Fibroblast of skin of scalp (primary cell): ENCODE measurements at regions not wholly inside any gene's neighbourhood (a gene's known extent, or its start where the extent isn't known, plus 50 kb on each side); places are given as distances from the start of the nearest gene placed in this dataset.
"Not testable (repeated sequence)": the region's sequence is repeated elsewhere in the genome, so short reads cannot be mapped to it uniquely, and the experiment has no call there.

Experiments used
- DNase-seq: peaks from one replicate; pipeline ENCODE4 v3.0.0-alpha.2; 2013

GRCh38 chr11:98770046-98770445, 250.7 kb upstream of the CNTN5 start:
- DNase-seq = not testable (repeated sequence)

- no peak for DNase-seq
These were observed 249.0 kb upstream of the CNTN5 start for GRCh38 chr11:98771791-98772190.

DNA sequence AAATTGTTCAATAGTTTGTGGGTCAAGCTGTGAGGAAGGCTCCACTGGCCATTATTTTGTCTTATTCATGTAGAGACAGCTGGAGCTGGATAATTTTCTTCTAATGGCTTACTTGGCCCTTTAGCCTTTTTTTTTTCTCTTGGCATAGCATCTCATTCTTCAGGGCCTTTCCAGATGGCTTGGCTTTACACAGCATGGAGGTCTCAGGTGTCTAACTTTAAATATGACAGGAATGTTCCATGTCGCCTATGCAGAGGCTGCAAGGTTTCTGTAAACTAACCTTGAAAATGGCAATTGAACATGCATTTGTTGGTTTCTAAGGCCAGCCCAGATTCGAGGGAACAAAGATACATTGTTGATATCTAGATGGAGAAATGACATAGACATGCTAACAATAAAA, 247.9 kb upstream of the CNTN5 start:
- no peak for DNase-seq

DNA sequence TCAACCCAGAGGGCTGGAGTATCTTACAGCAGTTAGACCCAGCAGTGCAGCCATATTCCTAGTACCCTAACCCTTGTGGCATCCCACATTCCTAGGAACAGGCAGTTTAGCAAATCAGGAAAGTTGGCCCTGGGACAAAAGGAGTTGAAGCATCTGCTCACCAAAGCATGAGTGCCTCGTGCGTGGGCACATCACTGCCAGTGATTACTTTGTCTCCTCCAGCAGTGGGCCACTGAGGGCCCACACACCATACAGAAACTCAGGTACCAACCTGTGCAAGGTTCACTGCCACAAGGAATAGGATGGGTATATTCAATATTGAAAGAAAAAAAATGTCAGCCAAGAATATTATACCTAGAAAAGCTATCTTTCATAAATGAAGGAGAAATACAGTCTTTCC, 227.5 kb upstream of the CNTN5 start:
- no peak for DNase-seq

DNA sequence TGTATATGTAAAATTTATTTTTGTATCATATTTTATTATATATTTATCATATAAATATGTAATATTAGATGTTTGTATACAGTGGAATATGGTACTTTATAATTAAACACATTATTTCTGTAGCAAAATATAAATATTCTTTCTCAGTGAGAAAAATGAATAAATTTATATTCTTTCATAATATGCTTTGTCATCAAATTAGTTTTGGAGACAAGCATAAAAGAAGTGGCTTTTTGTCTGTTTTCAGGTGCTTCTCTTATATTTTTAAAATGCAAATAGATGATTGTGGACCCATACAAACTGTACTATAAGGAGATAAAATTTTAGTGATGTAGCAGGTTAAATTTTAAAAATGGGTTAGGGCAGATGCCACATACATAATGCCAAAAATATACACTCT, 222.4 kb upstream of the CNTN5 start:
- DNase-seq = no peak

- no peak for DNase-seq
These were observed 220.1 kb upstream of the CNTN5 start for GRCh38 chr11:98800696-98801095.

GRCh38 chr11:98828986-98829708, 191.6 kb upstream of the CNTN5 start:
- no peak for DNase-seq

DNA sequence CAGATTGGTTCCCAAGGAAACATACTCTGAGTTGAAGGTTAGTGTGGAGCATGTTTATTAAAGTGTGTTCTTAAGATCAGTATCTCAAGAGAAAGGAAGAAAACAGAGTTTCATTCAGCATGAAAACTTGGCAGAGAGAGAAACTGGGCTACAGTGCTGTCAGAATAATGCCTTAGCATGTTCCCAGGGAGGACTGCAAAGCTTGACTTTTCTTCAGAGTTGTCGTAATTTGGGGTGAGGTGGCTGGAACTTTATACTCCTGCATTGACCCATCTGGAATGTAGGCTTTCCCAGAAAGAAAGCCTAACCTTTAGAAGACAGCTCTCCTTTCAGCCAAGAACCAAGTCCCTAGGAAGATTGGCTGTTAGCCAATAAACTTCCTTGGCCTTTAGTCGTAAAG, 190.8 kb upstream of the CNTN5 start:
- DNase-seq = no peak

DNA sequence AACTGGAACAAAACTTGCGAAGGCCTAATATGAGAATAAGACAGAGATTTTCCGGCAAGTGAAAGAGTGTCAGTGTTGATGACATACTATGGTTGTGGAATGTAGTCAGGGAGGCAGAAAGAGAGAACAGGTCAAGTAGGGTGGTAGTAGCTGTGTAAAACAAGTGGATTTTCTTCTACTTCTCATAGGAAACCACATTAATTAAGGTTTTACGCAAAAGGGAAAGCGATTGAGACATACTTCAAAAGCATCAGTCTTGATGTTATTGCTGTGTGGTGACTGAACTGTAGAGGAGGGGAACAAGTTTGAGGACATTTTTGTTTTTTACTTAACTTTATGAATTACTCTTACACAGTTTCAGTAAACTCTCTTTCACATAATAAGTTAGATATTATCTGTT, 186.0 kb upstream of the CNTN5 start:
- DNase-seq = no peak

GRCh38 chr11:98835335-98835734, 185.4 kb upstream of the CNTN5 start:
- DNase-seq = no peak

DNA sequence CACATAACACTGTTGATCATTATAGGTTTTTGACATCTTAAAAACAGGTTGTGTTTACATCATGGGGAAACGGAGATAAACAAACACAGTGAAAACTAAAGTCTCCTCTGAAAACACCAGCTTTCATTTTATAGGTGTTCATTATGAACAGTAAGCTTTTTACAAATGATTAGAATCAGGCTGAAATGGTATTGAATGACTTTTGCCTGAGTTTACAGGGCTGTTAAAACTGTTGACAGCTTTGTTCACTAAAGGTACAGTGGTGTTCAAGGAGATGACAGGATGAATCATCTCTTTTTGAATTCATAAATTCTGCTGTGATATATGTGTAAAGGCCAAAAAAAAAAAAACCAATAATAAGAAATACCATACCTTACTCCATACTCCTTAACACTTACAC, 184.6 kb upstream of the CNTN5 start:
- DNase-seq = no peak

DNA sequence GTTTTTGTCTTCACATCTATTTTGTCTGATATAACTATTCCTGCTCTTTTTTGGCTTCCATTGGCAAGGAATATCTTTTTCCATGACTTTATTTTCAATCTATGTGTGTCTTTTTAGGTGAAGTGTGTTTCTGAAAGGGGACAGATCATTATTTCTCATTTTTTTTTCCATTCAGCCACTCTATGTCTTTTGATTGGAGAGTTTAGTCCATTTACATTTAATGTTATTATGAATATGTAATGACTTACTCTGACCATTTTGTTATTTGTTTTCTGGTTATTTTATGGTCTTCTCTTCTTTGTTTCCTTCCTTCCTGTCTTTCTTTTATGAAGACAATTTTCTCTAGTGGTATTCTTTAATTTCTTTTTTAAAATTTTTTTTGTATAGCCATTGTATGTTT, 178.6 kb upstream of the CNTN5 start:
- no peak for DNase-seq

DNA sequence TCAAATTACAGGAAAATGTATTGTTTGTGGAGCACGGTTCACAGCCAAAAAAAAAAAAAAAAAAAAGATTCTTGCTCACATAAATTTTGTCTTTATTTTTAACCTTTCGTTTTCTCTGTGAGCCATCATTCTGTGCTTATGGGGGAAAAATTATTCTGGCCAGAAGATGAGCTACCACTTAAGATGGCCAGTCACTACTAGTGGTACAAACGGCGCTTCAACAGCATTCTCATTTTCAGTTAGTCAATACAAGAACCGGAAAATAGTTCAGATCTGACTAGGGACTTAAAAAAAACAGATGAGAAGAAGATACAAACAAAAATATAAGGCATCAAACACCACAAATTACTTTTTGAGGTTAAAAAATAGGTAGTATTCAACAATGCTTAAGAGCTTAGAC, 158.6 kb upstream of the CNTN5 start:
- no peak for DNase-seq

GRCh38 chr11:98871690-98872089, 149.1 kb upstream of the CNTN5 start:
- DNase-seq = no peak

DNA sequence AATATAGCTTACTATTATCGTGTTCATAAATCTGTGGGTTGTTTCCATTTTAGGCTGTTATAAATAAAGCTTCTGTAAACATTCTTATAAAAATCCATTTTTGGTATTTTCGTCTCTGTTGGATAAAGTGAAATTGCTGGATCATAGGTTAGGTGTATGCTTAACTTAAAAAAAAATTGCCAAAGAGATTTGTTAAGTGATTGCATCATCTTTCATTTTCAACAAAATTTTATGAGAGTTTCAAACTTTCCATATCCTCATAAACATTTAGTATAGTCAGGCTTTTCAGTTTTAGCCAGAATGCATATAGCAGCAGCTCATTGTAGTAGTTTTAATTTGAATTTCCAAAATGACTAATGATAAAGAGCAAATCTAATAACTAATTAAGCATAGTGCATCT, 146.7 kb upstream of the CNTN5 start:
- DNase-seq = no peak

GRCh38 chr11:98895936-98896335, 124.8 kb upstream of the CNTN5 start:
- no peak for DNase-seq

- DNase-seq = no peak
These were observed 79.8 kb upstream of the CNTN5 start for GRCh38 chr11:98940913-98941312.

DNA sequence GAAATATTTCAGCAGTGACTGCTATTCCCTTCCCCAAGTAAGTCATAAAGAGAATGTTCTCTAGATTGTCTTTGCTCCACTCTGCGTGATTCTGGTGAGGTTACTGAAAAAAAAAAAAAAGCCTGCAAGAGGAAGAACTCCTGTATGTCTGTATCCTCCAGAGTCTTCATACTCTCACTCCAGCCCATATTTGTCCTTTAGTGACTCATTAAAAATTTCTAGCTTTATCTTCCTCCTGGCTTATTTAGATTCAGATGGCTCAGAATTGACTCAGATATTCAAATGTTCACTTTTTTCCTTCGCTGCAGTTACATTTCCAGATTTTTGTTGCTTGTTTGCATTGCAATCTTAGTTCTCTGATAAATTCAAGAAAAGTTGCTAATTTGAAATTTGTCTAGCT, 76.3 kb upstream of the CNTN5 start:
- no peak for DNase-seq

DNA sequence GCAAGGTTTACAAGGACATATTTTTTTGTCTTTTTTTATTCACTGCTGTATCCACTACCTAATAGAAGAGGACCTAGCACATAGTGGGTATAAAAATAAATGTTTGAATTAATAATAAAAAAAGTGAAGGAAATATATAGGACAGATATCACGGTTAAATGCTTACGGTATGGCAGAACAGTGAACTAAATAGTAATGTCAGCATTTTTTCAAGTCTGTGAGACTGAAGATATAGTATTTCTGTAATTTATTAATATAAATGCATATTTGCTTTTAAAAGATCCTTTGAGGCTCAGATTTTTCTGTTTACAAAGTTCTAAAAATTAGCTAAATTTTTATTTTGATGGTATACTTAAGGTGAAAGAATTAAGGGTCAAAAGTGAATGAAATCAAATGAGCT, 68.6 kb upstream of the CNTN5 start:
- DNase-seq = no peak

DNA sequence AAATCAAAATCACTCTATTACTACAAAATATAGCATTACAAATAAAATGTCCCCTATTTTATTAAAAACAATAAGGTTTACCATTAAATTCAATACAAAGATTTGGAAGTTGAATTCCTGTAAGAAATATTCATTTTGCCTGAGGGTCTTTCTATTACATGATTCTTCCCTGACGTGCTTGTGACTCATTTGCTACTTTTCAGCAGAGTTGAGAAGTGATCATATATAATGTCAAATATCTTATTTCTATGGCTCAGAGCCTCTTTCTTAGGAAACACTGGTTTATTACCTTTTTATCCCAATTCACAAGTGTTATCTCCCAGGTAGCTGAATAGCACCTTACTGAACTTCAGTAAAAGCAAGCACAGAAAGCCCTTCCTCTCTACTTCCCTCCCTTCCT, 65.2 kb upstream of the CNTN5 start:
- DNase-seq = no peak

GRCh38 chr11:98964146-98964545, 56.6 kb upstream of the CNTN5 start:
- DNase-seq = no peak

- DNase-seq = no peak
These were observed 55.4 kb upstream of the CNTN5 start for GRCh38 chr11:98965358-98965757.

DNA sequence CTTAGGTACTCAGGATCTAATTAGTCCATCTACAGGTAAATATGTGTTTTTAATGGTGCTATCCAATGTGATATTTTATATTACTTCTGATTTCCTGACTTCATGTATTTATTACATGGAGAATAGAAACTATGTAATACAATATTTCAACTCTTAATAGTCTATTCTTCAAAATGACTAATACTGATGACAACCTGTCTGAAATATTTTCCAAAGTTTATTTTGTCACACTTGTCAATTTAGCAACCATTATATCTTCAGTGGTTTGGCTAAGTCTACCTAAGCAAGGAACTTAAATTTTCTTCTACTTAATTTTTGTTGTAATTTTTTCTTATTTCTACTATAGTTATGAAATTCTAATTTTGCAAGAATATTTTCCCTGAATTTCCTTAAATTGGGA, 55.0 kb upstream of the CNTN5 start:
- DNase-seq = no peak

GRCh38 chr11:98967005-98967404, 53.7 kb upstream of the CNTN5 start:
- no peak for DNase-seq
